Erythroblast (primary cell): ENCODE measurements at regions not wholly inside any gene's neighbourhood (a gene's known extent, or its start where the extent isn't known, plus 50 kb on each side); places are given as distances from the start of the nearest gene placed in this dataset.

Source experiments
- DNase-seq, 2 experiments: peaks; one replicate each; lab custom pipeline; 2025; lab: John Stamatoyannopoulos, UW
- GATA1 ChIP-seq: IDR thresholded peaks from 2 replicates; pipeline ENCODE4 v1.6.1; 2011; ENCODE audit warnings: low read depth, mild to moderate bottlenecking, control low read depth, low read length, moderate library complexity
- POLR2A ChIP-seq: IDR thresholded peaks from 2 replicates; pipeline ENCODE4 v1.6.1; 2011; ENCODE audit warnings: mild to moderate bottlenecking, low read length

- no peak for TF ChIP-seq POLR2A
- no peak for TF ChIP-seq GATA1
- no peak for DNase-seq
These were observed 437.1 kb downstream of the SHQ1 start for GRCh38 chr3:72411126-72411525.

GRCh38 chr3:72408983-72409779, 439.1 kb downstream of the SHQ1 start:
- no peak for DNase-seq
- TF ChIP-seq POLR2A (no peak), GATA1 (no peak)

- DNase-seq = no peak
- no peak for TF ChIP-seq POLR2A
These were observed 440.5 kb downstream of the SHQ1 start for GRCh38 chr3:72407766-72408165.

GRCh38 chr3:72405943-72406566, 442.2 kb downstream of the SHQ1 start:
- TF ChIP-seq GATA1 = no peak
- no peak for DNase-seq

GRCh38 chr3:72401005-72401545, 447.2 kb downstream of the SHQ1 start:
- no peak for DNase-seq
- TF ChIP-seq GATA1 = no peak
- no peak for TF ChIP-seq POLR2A

GRCh38 chr3:72398781-72399180, 449.5 kb downstream of the SHQ1 start:
- no peak for DNase-seq
- TF ChIP-seq POLR2A (no peak), GATA1 (no peak)

GRCh38 chr3:72397586-72397985, 450.7 kb downstream of the SHQ1 start:
- no peak for DNase-seq
- no peak for TF ChIP-seq GATA1
- TF ChIP-seq POLR2A = no peak

- DNase-seq = no peak
- TF ChIP-seq GATA1 (no peak), POLR2A (no peak)
These were observed 451.3 kb downstream of the SHQ1 start for GRCh38 chr3:72396899-72397298.

- no peak for DNase-seq
- no peak for TF ChIP-seq POLR2A
- no peak for TF ChIP-seq GATA1
These were observed 452.4 kb downstream of the SHQ1 start for GRCh38 chr3:72395776-72396311.

- TF ChIP-seq GATA1 (no peak), POLR2A (no peak)
- DNase-seq = no peak
These were observed 454.8 kb downstream of the SHQ1 start for GRCh38 chr3:72393455-72393854.

- DNase-seq = peak in 1 of 2 experiments; percentile 32
- TF ChIP-seq POLR2A (no peak), GATA1 (no peak)
These were observed 456.6 kb downstream of the SHQ1 start for GRCh38 chr3:72391659-72392058.

GRCh38 chr3:72390841-72391240, 457.4 kb downstream of the SHQ1 start:
- no peak for DNase-seq
- no peak for TF ChIP-seq GATA1
- no peak for TF ChIP-seq POLR2A

GRCh38 chr3:72388644-72389043, 459.6 kb downstream of the SHQ1 start:
- peak in 1 of 2 experiments; percentile 37 for DNase-seq
- TF ChIP-seq GATA1 (no peak), POLR2A (no peak)

GRCh38 chr3:72388117-72388516, 460.1 kb downstream of the SHQ1 start:
- TF ChIP-seq GATA1 (no peak), POLR2A (no peak)
- no peak for DNase-seq
